GM19328 (cell line): ENCODE measurements at regions not wholly inside any gene's neighbourhood (a gene's known extent, or its start where the extent isn't known, plus 50 kb on each side); places are given as distances from the start of the nearest gene placed in this dataset.
"Not testable (repeated sequence)": the region's sequence is repeated elsewhere in the genome, so short reads cannot be mapped to it uniquely, and the experiment has no call there.

Experiments used
- ATAC-seq: cut with Tn5 transposase; IDR thresholded peaks from one replicate; pipeline ENCODE4 v1.9.1; 2021; ENCODE audit warnings: mild to moderate bottlenecking, moderate library complexity; ENCODE audit not compliant: unreplicated experiment

GRCh38 chr3:76311941-76312340 is 526.6 kb upstream of the ZNF717 start:
- ATAC-seq, result no peak

- ATAC-seq, result not testable (repeated sequence)
Observed at GRCh38 chr3:76315906-76316305, 530.6 kb upstream of the ZNF717 start.

GRCh38 chr3:76321614-76322013 is 536.3 kb upstream of the ZNF717 start:
- no peak for ATAC-seq

GRCh38 chr3:76324101-76324500 is 538.8 kb upstream of the ZNF717 start:
- ATAC-seq, result no peak

- ATAC-seq, result no peak
Observed at GRCh38 chr3:76345878-76346277, 560.5 kb upstream of the ZNF717 start.

- no peak for ATAC-seq
Observed at GRCh38 chr3:76346690-76347089, 561.3 kb upstream of the ZNF717 start.

GRCh38 chr3:76349715-76350480 is 564.5 kb upstream of the ZNF717 start:
- ATAC-seq, result no peak

- no peak for ATAC-seq
Observed at GRCh38 chr3:76352051-76352450, 566.7 kb upstream of the ZNF717 start.

- ATAC-seq, result no peak
Observed at GRCh38 chr3:76352511-76353284, 567.3 kb upstream of the ZNF717 start.

- no peak for ATAC-seq
Observed at GRCh38 chr3:76353683-76354082, 568.3 kb upstream of the ZNF717 start.

- no peak for ATAC-seq
Observed at GRCh38 chr3:76361010-76361409, 575.7 kb upstream of the ZNF717 start.

GRCh38 chr3:76362643-76363042 is 577.3 kb upstream of the ZNF717 start:
- ATAC-seq, result no peak

- ATAC-seq, result no peak
Observed at GRCh38 chr3:76365275-76365674, 579.9 kb upstream of the ZNF717 start.

GRCh38 chr3:76367281-76367680 is 581.9 kb upstream of the ZNF717 start:
- no peak for ATAC-seq

- ATAC-seq, result no peak
Observed at GRCh38 chr3:76369170-76369569, 583.8 kb upstream of the ZNF717 start.

- ATAC-seq, result no peak
Observed at GRCh38 chr3:76370749-76371520, 585.6 kb upstream of the ZNF717 start.

- ATAC-seq, result no peak
Observed at GRCh38 chr3:76372497-76372896, 587.1 kb upstream of the ZNF717 start.

- no peak for ATAC-seq
Observed at GRCh38 chr3:76377074-76377473, 591.7 kb upstream of the ZNF717 start.

GRCh38 chr3:76378789-76379188 is 593.4 kb upstream of the ZNF717 start:
- no peak for ATAC-seq

GRCh38 chr3:76383781-76384180 is 598.4 kb upstream of the ZNF717 start:
- no peak for ATAC-seq

- ATAC-seq, result no peak
Observed at GRCh38 chr3:76387000-76387399, 601.7 kb upstream of the ZNF717 start.

GRCh38 chr3:76400141-76400540 is 614.8 kb upstream of the ZNF717 start:
- no peak for ATAC-seq
